C4-2B (cell line): ENCODE measurements at regions not wholly inside any gene's neighbourhood (a gene's known extent, or its start where the extent isn't known, plus 50 kb on each side); places are given as distances from the start of the nearest gene placed in this dataset.

Experiments used
- ZFX ChIP-seq: fragments of 450-650 bp; IDR thresholded peaks from 2 replicates; pipeline ENCODE4 v1.6.1; 2017
- TF ChIP-seq, protein P1 (sequence below): fragments of 450-650 bp; conservative IDR thresholded peaks from 2 replicates; pipeline ENCODE4 v1.5.1; 2017; ENCODE audit warnings: mild to moderate bottlenecking

DNA sequence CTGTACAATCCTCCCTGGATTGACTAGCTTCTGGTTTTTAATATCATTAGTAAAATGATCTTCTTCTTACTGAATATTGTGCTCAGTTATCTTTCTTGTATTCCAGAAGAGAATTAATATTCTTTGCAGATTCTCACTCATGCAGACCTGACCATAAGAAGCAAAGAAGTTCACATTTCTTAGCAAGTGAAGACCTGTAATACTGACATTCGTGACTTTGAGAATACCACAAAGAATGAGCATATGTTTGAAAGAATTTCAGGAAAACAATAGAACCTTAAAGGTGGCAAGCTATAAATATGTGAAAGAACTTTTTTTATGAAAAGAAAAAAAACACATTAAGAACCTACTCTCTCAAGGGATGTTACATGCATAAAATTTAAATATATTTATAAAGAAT, 371.6 kb downstream of the JRKL start:
- TF ChIP-seq, protein P1, sequence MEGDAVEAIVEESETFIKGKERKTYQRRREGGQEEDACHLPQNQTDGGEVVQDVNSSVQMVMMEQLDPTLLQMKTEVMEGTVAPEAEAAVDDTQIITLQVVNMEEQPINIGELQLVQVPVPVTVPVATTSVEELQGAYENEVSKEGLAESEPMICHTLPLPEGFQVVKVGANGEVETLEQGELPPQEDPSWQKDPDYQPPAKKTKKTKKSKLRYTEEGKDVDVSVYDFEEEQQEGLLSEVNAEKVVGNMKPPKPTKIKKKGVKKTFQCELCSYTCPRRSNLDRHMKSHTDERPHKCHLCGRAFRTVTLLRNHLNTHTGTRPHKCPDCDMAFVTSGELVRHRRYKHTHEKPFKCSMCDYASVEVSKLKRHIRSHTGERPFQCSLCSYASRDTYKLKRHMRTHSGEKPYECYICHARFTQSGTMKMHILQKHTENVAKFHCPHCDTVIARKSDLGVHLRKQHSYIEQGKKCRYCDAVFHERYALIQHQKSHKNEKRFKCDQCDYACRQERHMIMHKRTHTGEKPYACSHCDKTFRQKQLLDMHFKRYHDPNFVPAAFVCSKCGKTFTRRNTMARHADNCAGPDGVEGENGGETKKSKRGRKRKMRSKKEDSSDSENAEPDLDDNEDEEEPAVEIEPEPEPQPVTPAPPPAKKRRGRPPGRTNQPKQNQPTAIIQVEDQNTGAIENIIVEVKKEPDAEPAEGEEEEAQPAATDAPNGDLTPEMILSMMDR = no peak
- TF ChIP-seq ZFX = no peak
